ENCODE measurements at regions not wholly inside any gene's neighbourhood (a gene's known extent, or its start where the extent isn't known, plus 50 kb on each side); places are given as distances from the start of the nearest gene placed in this dataset. TPM values are rescaled to one million over a fixed set of nuclear protein-coding genes. Genes with fewer than 3 reads are reported as not detected.

DNA sequence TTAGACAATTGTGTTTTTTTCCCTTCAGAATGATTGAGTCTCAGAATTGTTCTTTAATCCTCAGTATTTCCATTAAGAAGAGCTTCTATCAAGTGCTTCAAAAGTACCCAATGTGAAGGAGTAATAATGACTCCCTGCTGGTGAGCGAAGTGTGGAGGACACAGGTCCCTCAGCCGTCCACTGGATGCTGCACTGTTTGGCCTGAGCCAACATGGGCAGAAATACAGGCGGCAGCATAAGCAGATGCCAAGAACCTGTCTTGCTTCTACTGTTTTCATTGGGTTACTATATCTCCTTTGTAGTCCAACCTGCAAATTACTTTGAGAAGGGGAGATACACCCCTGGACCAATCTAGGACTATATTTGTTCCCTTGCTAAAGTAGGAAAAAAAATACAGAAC, 55.3 kb upstream of the DPH5 start:
- TF ChIP-seq, protein P1, sequence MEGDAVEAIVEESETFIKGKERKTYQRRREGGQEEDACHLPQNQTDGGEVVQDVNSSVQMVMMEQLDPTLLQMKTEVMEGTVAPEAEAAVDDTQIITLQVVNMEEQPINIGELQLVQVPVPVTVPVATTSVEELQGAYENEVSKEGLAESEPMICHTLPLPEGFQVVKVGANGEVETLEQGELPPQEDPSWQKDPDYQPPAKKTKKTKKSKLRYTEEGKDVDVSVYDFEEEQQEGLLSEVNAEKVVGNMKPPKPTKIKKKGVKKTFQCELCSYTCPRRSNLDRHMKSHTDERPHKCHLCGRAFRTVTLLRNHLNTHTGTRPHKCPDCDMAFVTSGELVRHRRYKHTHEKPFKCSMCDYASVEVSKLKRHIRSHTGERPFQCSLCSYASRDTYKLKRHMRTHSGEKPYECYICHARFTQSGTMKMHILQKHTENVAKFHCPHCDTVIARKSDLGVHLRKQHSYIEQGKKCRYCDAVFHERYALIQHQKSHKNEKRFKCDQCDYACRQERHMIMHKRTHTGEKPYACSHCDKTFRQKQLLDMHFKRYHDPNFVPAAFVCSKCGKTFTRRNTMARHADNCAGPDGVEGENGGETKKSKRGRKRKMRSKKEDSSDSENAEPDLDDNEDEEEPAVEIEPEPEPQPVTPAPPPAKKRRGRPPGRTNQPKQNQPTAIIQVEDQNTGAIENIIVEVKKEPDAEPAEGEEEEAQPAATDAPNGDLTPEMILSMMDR (IDR thresholded peaks at IDR 0.05): no peak
- TF ChIP-seq EP300 (IDR thresholded peaks at IDR 0.05) (no peak), POLR2A (IDR thresholded peaks at IDR 0.05) (no peak)
- no peaks in the 10 kb centered on the region for H3K9me3 ChIP-seq
- no peak for DNase-seq (ENCODE audit: low spot score in 2 of 2)
- no peak overlapping the region for H3K27ac ChIP-seq
- H3K4me1 ChIP-seq: no peaks in the 10 kb centered on the region
- no peak overlapping the region for H3K4me3 ChIP-seq
- H3K27me3 ChIP-seq: no peaks in the 10 kb centered on the region
- WGBS, 2 donors: 96 to 100% methylated on average over 3 of the region's 3 CpGs
- H3K36me3 ChIP-seq: peaks cover 0 to 3% (median 0%) of the 10 kb centered on the region in 3 donors

DNA sequence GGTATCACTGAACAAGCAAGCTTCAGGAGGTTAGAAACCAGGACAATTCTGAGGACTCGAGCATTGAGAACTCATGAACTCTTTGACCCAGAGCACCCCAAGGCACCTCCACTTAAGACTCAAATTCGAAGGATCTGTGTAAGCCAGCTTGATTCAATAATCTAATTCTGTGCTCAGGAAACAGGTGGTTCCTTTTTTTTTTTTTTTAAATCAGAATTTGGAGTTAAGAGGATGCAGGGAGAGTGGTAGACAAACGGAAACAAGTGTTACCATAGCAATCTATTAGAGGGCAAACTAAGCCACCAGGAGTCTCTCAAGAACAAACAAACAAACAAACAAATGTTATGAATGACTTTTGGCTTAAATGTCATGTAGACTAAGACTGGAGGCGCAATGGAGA, 53.8 kb upstream of the DPH5 start:
- no peak for DNase-seq (ENCODE audit: low spot score in 2 of 2)
- Histone ChIP-seq H3K9me3 (no peaks in the 10 kb centered on the region), H3K27ac (no peak overlapping the region), H3K36me3 (peaks cover 0 to 6% (median 0%) of the 10 kb centered on the region in 3 donors), H3K27me3 (no peaks in the 10 kb centered on the region), H3K4me3 (no peak overlapping the region), H3K4me1 (no peaks in the 10 kb centered on the region)
- TF ChIP-seq, protein P1 (IDR thresholded peaks at IDR 0.05): no peak
- no peak for TF ChIP-seq POLR2A (IDR thresholded peaks at IDR 0.05)
- no peak for TF ChIP-seq EP300 (IDR thresholded peaks at IDR 0.05)
- WGBS, 2 donors: 84 to 85% methylated on average over 4 of the region's 4 CpGs

DNA sequence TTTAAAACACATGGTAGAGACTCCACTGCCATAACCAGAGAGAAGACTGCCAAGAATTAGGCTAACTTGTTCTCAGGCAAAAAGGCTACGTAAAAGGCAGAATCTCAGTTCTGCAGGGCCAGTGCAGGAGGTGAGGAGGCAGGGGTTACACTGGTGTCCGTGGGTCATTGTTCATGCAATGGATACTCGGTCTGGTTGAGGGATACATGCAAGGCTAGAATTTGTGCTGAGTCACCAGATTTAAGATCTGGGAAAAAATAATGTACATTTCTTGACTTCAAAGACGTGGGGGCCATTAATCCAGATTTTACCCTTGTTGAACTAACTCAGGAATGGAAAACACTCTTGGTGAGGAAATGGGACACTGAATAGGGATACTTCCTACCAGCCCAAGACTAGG, 52.3 kb upstream of the DPH5 start:
- DNase-seq (ENCODE audit: low spot score in 2 of 2): no peak
- WGBS, 2 donors: 91 to 96% methylated on average over 4 of the region's 4 CpGs
- Histone ChIP-seq H3K27ac (no peak overlapping the region), H3K27me3 (no peaks in the 10 kb centered on the region), H3K36me3 (peaks cover 0 to 6% (median 0%) of the 10 kb centered on the region in 3 donors), H3K9me3 (no peaks in the 10 kb centered on the region), H3K4me3 (no peak overlapping the region), H3K4me1 (no peaks in the 10 kb centered on the region)
- TF ChIP-seq, protein P1 (IDR thresholded peaks at IDR 0.05): no peak
- TF ChIP-seq EP300 (IDR thresholded peaks at IDR 0.05) (no peak), POLR2A (IDR thresholded peaks at IDR 0.05) (no peak)

DNA sequence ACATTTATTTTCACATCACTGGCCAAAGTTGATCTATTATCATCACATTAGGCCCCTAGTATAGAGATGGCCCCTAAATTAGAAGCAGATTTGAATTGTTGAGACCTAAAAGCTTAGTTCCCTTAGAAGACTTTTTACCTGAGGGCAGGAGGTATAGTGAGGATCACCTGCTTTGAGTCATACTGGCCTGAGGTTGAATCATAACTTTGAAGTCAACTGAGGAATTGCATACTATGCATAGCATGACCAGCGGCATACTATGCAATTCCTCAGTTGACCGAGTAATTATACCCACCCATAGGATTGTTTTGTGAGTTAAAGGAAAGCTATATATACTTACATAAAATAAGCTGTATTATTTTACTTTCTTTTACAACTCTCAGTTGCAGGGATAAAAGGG, 50.3 kb upstream of the DPH5 start:
- no peaks in the 10 kb centered on the region for H3K27me3 ChIP-seq
- H3K27ac ChIP-seq: no peak overlapping the region
- TF ChIP-seq, protein P1 (IDR thresholded peaks at IDR 0.05): no peak
- TF ChIP-seq EP300 (IDR thresholded peaks at IDR 0.05) (no peak), POLR2A (IDR thresholded peaks at IDR 0.05) (no peak)
- H3K9me3 ChIP-seq: no peaks in the 10 kb centered on the region
- DNase-seq (ENCODE audit: low spot score in 2 of 2): no peak
- peaks cover 0 to 6% (median 0%) of the 10 kb centered on the region in 3 donors for H3K36me3 ChIP-seq
- H3K4me3 ChIP-seq: no peak overlapping the region
- H3K4me1 ChIP-seq: peaks cover 0 to 6% (median 0%) of the 10 kb centered on the region in 4 donors
- 92 to 98% methylated on average over 2 of the region's 2 CpGs for WGBS, 2 donors

Small RNAs in the stretch of these regions (small RNA-seq; reads per million reads assigned to genes)
- gene RF00424: not detected

Data from tibial nerve (tissue), 4 donors.